GOT3 (cell line): ENCODE measurements at regions not wholly inside any gene's neighbourhood (a gene's known extent, or its start where the extent isn't known, plus 50 kb on each side); places are given as distances from the start of the nearest gene placed in this dataset.

Experiments used
- DNase-seq: peaks from one replicate; lab custom pipeline; 2025; ENCODE audit warnings: mixed read lengths; lab: John Stamatoyannopoulos, UW

GRCh38 chr12:87930033-87930432, 99.2 kb downstream of the C12orf50 start:
- DNase-seq, result no peak

GRCh38 chr12:87929346-87929745, 99.9 kb downstream of the C12orf50 start:
- no peak for DNase-seq

GRCh38 chr12:87928031-87928430, 101.2 kb downstream of the C12orf50 start:
- DNase-seq, result no peak

- DNase-seq, result no peak
These were observed 104.2 kb downstream of the C12orf50 start for GRCh38 chr12:87925021-87925420.

GRCh38 chr12:87924149-87924548, 105.1 kb downstream of the C12orf50 start:
- DNase-seq, result no peak

GRCh38 chr12:87923361-87923760, 105.8 kb downstream of the C12orf50 start:
- no peak for DNase-seq

GRCh38 chr12:87922736-87923135, 106.5 kb downstream of the C12orf50 start:
- no peak for DNase-seq

GRCh38 chr12:87921621-87922020, 107.6 kb downstream of the C12orf50 start:
- no peak for DNase-seq

- no peak for DNase-seq
These were observed 109.1 kb downstream of the C12orf50 start for GRCh38 chr12:87920139-87920538.

GRCh38 chr12:87901457-87901856, 127.7 kb downstream of the C12orf50 start:
- DNase-seq, result no peak

- no peak for DNase-seq
These were observed 131.5 kb downstream of the C12orf50 start for GRCh38 chr12:87897662-87898061.

GRCh38 chr12:87883806-87884205, 145.4 kb downstream of the C12orf50 start:
- DNase-seq, result no peak

GRCh38 chr12:87879141-87879540, 150.1 kb downstream of the C12orf50 start:
- no peak for DNase-seq

GRCh38 chr12:87870493-87871460, 158.4 kb downstream of the C12orf50 start:
- DNase-seq, result no peak

GRCh38 chr12:87870061-87870460, 159.1 kb downstream of the C12orf50 start:
- no peak for DNase-seq

- no peak for DNase-seq
These were observed 162.5 kb downstream of the C12orf50 start for GRCh38 chr12:87866578-87867292.

GRCh38 chr12:87861791-87862190, 167.4 kb downstream of the C12orf50 start:
- no peak for DNase-seq

- DNase-seq, result no peak
These were observed 175.7 kb downstream of the C12orf50 start for GRCh38 chr12:87853448-87854003.

GRCh38 chr12:87849074-87849473, 180.1 kb downstream of the C12orf50 start:
- no peak for DNase-seq

- no peak for DNase-seq
These were observed 180.8 kb downstream of the C12orf50 start for GRCh38 chr12:87848248-87848868.

GRCh38 chr12:87847147-87847546, 182.1 kb downstream of the C12orf50 start:
- no peak for DNase-seq

GRCh38 chr12:87846045-87846444, 183.2 kb downstream of the C12orf50 start:
- no peak for DNase-seq
